ENCODE measurements at regions not wholly inside any gene's neighbourhood (a gene's known extent, or its start where the extent isn't known, plus 50 kb on each side); places are given as distances from the start of the nearest gene placed in this dataset.

DNA sequence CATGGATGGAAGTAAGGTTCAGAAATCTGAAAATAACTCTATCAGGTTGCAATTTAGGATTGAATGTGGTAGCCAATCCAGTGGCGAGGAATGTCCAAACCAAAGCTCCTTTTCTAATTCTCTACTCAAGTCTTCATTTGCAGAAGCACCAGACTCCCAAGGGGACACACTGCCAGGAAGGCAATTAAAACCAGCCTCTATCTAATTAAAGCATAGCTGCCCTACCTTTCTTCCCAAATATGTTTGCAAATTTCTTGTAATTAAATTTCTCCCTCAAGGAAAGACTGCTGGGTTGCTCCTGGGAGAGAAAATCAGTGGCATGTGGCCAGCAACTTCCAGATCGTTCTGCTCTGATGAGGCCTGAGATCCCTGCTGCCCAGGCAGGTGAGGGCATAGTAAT, 153.4 kb upstream of the MCTP2 start:
- DNase-seq = no peak
- 73 to 79% methylated on average over 2 of the region's 2 CpGs for WGBS, 2 donors
- Histone ChIP-seq H3K9me3 (no peaks in the 10 kb centered on the region), H3K27me3 (no peaks in the 10 kb centered on the region), H3K4me3 (no peak overlapping the region), H3K36me3 (no peaks in the 10 kb centered on the region), H3K27ac (no peak overlapping the region), H3K4me1 (no peaks in the 10 kb centered on the region)
- no peak for ATAC-seq
- intact Hi-C loops (cut with DNase I) = no loop called here
- FAIRE-seq = no peak
- TF ChIP-seq, protein P1, sequence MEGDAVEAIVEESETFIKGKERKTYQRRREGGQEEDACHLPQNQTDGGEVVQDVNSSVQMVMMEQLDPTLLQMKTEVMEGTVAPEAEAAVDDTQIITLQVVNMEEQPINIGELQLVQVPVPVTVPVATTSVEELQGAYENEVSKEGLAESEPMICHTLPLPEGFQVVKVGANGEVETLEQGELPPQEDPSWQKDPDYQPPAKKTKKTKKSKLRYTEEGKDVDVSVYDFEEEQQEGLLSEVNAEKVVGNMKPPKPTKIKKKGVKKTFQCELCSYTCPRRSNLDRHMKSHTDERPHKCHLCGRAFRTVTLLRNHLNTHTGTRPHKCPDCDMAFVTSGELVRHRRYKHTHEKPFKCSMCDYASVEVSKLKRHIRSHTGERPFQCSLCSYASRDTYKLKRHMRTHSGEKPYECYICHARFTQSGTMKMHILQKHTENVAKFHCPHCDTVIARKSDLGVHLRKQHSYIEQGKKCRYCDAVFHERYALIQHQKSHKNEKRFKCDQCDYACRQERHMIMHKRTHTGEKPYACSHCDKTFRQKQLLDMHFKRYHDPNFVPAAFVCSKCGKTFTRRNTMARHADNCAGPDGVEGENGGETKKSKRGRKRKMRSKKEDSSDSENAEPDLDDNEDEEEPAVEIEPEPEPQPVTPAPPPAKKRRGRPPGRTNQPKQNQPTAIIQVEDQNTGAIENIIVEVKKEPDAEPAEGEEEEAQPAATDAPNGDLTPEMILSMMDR (IDR thresholded peaks at IDR 0.05) = no peak

DNA sequence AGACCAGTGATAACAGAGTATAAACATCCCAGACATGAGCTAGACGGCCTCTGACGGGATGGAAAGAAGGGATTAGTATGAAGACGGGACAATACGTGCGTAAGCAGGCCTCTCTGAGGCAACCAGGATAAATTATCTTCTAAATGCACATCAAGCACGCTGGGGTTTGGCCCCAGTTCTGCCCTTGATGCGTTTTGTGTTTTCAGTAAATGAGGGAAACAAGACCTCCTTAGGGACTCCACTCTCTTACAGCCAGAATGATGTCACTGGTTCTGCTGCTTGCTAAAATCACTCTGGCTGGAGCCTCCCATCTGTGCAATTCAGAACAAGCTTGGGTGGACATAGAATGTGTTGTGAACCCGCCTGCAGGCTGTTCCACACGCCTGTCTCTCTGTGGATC, 156.0 kb upstream of the MCTP2 start:
- H3K27ac ChIP-seq = no peak overlapping the region
- no peaks in the 10 kb centered on the region for H3K36me3 ChIP-seq
- 54 to 56% methylated on average over 9 of the region's 9 CpGs for WGBS, 2 donors
- FAIRE-seq (no peak), ATAC-seq (peak in 2 of 4 donors; percentile 48 to 71), DNase-seq (peak in 1 of 6 donors; percentile 15)
- no peaks in the 10 kb centered on the region for H3K9me3 ChIP-seq
- no peaks in the 10 kb centered on the region for H3K27me3 ChIP-seq
- TF ChIP-seq, protein P1 (IDR thresholded peaks at IDR 0.05) = no peak
- no peaks in the 10 kb centered on the region for H3K4me1 ChIP-seq
- H3K4me3 ChIP-seq = no peak overlapping the region
- intact Hi-C loops (cut with DNase I) = no loop called here

DNA sequence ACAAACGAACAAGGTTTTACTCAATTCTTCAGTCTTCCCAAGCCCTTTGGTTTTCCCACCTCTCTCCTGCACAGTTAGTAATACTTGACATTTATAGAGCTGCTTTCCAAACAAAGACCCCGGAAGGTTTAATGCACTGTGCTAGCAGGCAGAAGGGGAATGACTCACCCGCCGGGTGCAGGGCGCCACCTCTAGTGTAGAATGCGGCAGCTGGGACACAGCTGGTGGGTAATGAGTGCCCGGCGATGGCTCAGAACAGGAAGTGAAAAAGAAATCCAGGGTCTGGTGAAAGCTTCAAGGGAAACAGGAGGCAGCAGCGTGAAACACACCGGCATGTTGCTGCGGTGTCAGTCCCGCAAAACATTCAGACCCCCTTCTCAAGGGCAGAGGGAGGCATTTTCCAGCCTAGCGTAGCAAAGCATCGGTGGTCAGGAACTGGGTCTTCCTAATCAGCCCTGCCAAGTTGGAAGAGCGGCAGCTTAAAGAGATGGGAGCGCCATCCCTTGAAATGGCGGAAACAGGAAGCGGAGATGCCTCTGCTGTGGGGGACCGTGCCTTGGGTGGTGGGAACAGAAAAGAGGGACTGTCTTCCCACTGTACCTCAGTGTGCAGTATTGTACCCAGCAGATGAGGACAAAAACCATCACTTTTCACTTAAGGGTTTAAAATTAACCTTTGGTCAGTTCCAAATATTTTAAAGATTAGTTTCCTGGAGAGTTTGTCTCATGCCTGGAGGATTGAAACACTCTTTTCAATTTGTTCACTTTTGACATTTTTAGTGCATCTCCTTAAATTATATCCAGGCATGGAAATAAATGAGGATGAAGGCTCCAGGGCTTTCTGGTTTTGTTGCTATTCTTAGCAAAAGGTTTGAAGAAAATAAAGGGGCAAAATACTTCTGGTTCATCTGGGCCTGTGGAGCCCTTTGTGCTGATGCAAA, 160.7 kb upstream of the MCTP2 start:
- Histone ChIP-seq H3K9me3 (no peaks in the 10 kb centered on the region), H3K4me1 (no peaks in the 10 kb centered on the region), H3K27me3 (no peaks in the 10 kb centered on the region), H3K4me3 (no peak overlapping the region), H3K36me3 (no peaks in the 10 kb centered on the region), H3K27ac (no peak overlapping the region)
- TF ChIP-seq, protein P1 (IDR thresholded peaks at IDR 0.05) = no peak
- no peak for FAIRE-seq
- WGBS, 2 donors = 73 to 74% methylated on average over 19 of the region's 19 CpGs
- intact Hi-C loops (cut with DNase I) = no loop called here
- peak in 1 of 4 donors; percentile 40 for ATAC-seq
- peak in 1 of 6 donors; percentile 12 for DNase-seq

DNA sequence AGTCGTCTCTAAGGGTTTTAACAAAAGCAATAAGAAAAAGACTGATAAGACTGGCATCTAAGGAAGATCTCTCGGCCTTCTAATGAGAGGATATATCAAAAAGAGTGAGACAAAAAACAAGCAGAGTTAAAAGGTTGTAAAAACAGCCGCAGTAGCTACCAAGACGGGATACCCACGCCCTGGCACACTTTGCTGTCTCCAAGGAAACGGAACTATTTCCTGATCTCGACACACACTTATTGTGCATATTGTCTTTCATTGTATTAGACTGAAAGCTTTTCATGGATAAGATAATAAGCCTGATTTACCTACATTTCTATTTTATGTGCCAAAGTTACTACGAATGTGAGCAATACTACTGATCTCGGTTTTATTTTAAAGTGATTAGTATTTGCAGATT, 161.5 kb upstream of the MCTP2 start:
- WGBS, 2 donors = 52 to 78% methylated on average over 9 of the region's 9 CpGs
- intact Hi-C loops (cut with DNase I) = no loop called here

More for the DNA sequence above, 161.5 kb upstream of the MCTP2 start:
- Histone ChIP-seq H3K4me1 (no peaks in the 10 kb centered on the region), H3K4me3 (no peak overlapping the region), H3K27me3 (no peaks in the 10 kb centered on the region), H3K27ac (no peak overlapping the region), H3K9me3 (no peaks in the 10 kb centered on the region), H3K36me3 (no peaks in the 10 kb centered on the region)
- ATAC-seq (no peak), DNase-seq (no peak), FAIRE-seq (no peak)
- TF ChIP-seq, protein P1 (IDR thresholded peaks at IDR 0.05) = no peak
